ENCODE measurements at regions not wholly inside any gene's neighbourhood (a gene's known extent, or its start where the extent isn't known, plus 50 kb on each side); places are given as distances from the start of the nearest gene placed in this dataset.

GRCh38 chr2:200230716-200231115, 75.8 kb upstream of the SPATS2L start:
- TF ChIP-seq CTCF (IDR thresholded peaks at IDR 0.05): no peak
- no peak for TF ChIP-seq ZFX (IDR thresholded peaks at IDR 0.05; ENCODE audit: borderline replicate concordance)
